ENCODE measurements at regions not wholly inside any gene's neighbourhood (a gene's known extent, or its start where the extent isn't known, plus 50 kb on each side); places are given as distances from the start of the nearest gene placed in this dataset.

GRCh38 chr15:91765660-91766059, 87.8 kb upstream of the SLCO3A1 start:
- no peak for TF ChIP-seq TAF1 (IDR thresholded peaks at IDR 0.05; ENCODE audit: low read depth)
- TF ChIP-seq EP300 (IDR thresholded peaks at IDR 0.05; ENCODE audit: borderline replicate concordance) = no peak
- no peak for TF ChIP-seq CREB1 (IDR thresholded peaks at IDR 0.05; ENCODE audit: low read depth)
- no peak for TF ChIP-seq YY1 (IDR thresholded peaks at IDR 0.05; ENCODE audit: low read depth)
- TF ChIP-seq EGR1 (IDR thresholded peaks at IDR 0.05) = no peak
- TF ChIP-seq, protein P1, sequence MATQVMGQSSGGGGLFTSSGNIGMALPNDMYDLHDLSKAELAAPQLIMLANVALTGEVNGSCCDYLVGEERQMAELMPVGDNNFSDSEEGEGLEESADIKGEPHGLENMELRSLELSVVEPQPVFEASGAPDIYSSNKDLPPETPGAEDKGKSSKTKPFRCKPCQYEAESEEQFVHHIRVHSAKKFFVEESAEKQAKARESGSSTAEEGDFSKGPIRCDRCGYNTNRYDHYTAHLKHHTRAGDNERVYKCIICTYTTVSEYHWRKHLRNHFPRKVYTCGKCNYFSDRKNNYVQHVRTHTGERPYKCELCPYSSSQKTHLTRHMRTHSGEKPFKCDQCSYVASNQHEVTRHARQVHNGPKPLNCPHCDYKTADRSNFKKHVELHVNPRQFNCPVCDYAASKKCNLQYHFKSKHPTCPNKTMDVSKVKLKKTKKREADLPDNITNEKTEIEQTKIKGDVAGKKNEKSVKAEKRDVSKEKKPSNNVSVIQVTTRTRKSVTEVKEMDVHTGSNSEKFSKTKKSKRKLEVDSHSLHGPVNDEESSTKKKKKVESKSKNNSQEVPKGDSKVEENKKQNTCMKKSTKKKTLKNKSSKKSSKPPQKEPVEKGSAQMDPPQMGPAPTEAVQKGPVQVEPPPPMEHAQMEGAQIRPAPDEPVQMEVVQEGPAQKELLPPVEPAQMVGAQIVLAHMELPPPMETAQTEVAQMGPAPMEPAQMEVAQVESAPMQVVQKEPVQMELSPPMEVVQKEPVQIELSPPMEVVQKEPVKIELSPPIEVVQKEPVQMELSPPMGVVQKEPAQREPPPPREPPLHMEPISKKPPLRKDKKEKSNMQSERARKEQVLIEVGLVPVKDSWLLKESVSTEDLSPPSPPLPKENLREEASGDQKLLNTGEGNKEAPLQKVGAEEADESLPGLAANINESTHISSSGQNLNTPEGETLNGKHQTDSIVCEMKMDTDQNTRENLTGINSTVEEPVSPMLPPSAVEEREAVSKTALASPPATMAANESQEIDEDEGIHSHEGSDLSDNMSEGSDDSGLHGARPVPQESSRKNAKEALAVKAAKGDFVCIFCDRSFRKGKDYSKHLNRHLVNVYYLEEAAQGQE (IDR thresholded peaks at IDR 0.05; ENCODE audit: low read depth) = no peak
- TF ChIP-seq MAX (IDR thresholded peaks at IDR 0.05) = no peak
- no peak for TF ChIP-seq NFIC (IDR thresholded peaks at IDR 0.05)
- no peak for TF ChIP-seq TEAD4 (IDR thresholded peaks at IDR 0.05)
- no peak for TF ChIP-seq USF1 (IDR thresholded peaks at IDR 0.05)
